Hypothalamus (tissue), 51 donors: ENCODE measurements at regions not wholly inside any gene's neighbourhood (a gene's known extent, or its start where the extent isn't known, plus 50 kb on each side); places are given as distances from the start of the nearest gene placed in this dataset.

Source experiments
- DNase-seq, 51 donors: peaks; one replicate each; lab custom pipeline; 2025; lab: John Stamatoyannopoulos, UW

GRCh38 chr11:106447631-106448191, 370.2 kb downstream of the AASDHPPT start:
- DNase-seq, result no peak

DNA sequence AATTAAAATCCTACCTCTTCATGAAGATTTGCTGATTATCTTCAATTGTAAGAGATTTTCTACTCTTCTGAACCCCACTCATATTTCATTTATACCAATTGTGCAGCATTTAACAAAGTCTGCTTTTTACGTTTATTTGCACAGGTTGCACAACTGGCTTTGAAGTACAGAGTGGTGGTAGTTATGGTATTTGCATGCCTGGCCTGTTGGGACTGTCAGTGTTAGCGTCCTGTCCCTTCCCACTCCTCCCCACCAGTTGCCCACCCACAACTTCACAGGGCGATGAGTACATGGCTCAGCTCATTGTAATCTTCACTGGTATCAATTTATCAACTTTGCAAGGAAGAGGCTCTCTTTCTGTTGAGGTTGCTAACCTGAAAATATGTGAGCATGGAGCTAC, 372.3 kb downstream of the AASDHPPT start:
- no peak for DNase-seq

DNA sequence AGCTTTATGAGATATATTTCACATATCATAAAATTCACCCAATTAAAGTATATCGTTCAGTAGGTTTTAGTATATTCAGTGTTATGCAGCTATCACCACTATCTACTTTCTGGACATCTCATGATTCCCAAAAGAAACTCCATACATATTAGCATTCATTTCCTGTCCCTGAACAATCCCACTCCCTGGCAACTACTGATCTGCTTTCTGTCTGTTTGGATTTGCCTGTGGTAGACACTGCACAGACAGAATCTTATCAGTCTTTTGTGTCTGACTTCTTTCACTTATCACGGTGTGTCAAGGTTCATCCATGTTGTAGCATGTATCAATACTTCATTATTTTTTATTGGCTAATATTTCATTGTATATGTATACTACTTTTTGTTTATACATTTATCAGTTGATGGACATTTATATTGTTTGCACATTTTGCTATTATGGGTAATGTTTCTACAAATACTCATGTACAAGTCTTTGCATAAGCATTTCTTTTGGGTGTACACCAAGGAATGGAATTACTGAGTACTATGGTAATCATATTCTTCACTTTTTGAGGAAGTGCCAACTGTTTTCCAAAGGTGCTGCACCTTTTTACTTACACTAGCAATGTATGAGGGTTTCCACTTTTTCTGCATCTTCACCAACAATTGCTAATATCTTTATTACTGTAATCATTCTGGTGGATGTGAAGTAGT, 373.9 kb downstream of the AASDHPPT start:
- no peak for DNase-seq

DNA sequence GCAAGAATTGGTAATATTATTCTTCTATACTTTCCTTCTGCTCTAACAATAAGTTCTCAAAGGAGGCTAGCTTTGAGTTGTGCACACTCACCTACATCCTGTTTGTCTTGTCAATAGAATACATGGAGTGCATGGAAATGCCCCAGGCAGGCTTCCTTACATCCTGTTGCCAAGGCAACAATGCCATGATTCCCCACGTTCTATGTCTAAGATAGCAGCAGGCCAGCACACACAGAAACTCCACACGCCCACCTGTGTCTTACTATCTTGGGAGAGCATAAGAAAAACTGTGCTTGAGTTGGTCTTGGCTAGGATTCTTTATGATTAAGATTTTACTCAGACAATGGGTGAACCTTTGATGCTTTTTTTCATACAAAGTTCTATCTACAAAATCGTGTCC, 379.2 kb downstream of the AASDHPPT start:
- DNase-seq, result peak in 1 of 51 donors; percentile 55

- DNase-seq, result no peak
These were observed 380.3 kb downstream of the AASDHPPT start for GRCh38 chr11:106457727-106458126.

- no peak for DNase-seq
These were observed 381.7 kb downstream of the AASDHPPT start for GRCh38 chr11:106459135-106459534.

GRCh38 chr11:106461148-106461691, 383.8 kb downstream of the AASDHPPT start:
- DNase-seq, result no peak

- no peak for DNase-seq
These were observed 384.5 kb downstream of the AASDHPPT start for GRCh38 chr11:106461839-106462545.

GRCh38 chr11:106463154-106463553, 385.7 kb downstream of the AASDHPPT start:
- no peak for DNase-seq

GRCh38 chr11:106463796-106464201, 386.3 kb downstream of the AASDHPPT start:
- no peak for DNase-seq

- DNase-seq, result no peak
These were observed 387.3 kb downstream of the AASDHPPT start for GRCh38 chr11:106464728-106465127.

DNA sequence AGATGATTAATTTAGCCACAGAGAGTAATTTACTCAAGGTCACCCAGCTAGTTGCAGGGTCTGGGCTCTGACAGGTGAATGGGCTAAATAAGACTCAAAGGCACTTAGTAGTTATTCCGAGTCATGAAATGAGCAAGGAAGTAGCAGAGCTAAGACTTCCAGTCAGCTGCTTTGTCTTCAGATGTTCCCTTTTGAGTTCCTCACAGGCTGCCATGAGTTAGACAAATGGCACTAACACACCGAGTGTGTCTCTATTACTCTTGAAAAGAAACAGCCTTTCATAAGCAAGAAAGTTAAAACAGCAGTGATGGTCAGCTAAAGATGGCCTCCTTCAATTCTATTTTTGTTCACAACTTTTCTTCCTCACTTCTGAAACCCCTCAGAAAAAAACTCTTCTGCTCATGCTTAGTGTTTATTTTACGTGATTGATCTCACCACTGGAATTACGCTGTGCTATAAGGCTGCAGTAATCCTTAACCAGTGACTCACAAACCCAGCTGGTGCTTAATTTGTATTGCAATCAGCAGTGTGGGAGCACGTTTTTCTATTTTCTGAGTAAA, 389.1 kb downstream of the AASDHPPT start:
- DNase-seq, result no peak

DNA sequence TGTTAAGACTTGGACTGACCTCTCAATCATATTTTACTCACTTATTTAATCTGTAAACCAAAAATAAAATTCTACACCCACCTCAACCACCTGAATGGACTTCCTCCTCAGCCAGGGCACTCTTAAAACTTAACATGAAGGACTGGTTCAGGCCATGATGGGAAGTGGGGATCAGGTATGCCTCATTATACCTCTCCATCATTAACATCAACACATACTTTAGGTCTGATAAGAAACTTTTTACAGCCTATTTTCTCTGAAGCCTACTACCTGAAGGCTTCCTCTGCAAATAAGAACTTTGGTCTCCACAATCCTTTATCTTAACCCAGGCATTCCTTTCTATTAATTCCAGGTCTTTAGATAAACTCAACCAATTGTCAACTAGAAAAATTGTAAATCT, 390.0 kb downstream of the AASDHPPT start:
- no peak for DNase-seq

DNA sequence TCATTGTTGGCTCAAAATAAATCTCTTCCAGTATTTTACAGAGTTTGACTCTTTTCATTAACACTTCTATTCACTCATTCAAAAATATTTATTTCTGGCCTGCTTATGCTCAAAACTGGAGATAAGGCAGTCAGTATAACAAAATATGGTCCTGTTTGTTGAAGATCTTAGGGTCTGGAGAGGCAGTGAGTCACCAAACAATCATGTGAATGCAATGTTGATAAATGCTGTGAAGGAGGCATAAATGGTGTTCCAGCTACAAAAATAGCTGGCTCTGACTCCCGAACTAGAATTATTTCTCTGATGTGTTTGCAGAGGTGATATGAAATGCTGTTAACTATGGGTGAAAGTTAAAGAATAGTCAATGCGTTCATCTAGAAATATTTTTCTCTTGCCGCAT, 390.6 kb downstream of the AASDHPPT start:
- no peak for DNase-seq

GRCh38 chr11:106468531-106468930, 391.1 kb downstream of the AASDHPPT start:
- DNase-seq, result no peak

GRCh38 chr11:106470230-106470629, 392.8 kb downstream of the AASDHPPT start:
- no peak for DNase-seq

GRCh38 chr11:106471276-106471675, 393.8 kb downstream of the AASDHPPT start:
- DNase-seq, result no peak

DNA sequence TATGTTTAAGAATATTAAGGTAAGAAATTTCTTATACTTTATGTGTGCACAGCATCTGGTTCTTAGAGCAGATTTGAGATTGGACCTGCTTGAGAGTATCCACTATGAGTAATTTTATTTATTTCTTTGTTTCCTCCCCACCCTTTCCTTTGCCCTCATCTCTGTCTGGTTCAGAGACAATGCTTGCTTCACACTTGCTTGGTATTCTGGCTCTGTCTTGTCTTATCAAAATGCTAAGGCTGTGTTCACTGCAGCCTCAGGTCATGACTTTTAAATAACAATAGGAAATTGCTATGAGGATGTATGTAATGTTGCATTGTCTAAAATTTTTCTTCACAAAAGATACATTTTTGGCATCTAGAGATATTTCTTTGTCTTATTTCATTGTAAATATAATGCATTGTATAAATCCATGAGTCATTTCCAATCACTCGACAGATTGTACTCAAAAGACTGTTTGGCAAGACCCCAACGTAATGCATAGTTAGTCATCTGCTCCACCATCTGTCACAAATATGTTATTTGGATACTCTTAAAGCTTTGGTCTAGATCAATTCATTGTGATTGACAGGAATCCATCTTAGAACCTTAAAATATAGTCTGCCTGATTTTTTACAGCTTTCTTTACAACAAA, 395.7 kb downstream of the AASDHPPT start:
- DNase-seq, result no peak

- DNase-seq, result no peak
These were observed 396.8 kb downstream of the AASDHPPT start for GRCh38 chr11:106474274-106474673.

GRCh38 chr11:106475181-106475580, 397.7 kb downstream of the AASDHPPT start:
- DNase-seq, result no peak

GRCh38 chr11:106477776-106478175, 400.3 kb downstream of the AASDHPPT start:
- no peak for DNase-seq
